ENCODE measurements at regions not wholly inside any gene's neighbourhood (a gene's known extent, or its start where the extent isn't known, plus 50 kb on each side); places are given as distances from the start of the nearest gene placed in this dataset.
A peak's percentile ranks its signal among the peaks of the same experiment; 100 is the strongest.

DNA sequence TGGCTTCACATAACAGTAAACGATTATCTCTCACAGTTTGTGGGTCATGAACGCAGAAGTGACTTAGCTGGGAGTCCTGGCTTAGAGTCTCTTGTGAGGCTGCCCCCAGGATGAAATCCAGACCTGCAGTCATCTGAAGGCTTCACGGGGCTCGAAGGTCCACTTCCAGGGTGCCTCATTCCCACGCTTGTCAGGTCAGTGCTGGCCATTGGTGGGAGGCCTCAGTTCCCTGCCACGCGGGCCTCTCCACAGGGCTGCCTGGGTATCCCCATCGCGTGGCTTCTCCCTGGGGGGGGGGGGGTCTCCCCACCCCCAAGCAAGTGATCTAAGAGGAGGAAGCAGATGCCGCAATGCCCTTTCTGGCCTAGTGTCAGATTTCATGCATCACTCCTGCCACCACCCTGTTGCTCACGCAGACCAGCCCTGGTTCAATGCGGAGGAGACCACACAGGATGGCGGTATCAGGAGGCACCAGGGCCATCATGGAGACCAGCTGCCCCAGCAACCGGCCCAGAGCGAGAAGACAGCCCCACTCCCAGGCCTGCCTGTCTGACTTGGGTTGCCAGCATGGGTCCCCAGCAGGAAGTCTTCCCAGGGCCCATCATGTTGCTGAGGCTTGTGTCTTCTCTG lies 77.3 kb upstream of the CDH5 start:
- no peak for DNase-seq

DNA sequence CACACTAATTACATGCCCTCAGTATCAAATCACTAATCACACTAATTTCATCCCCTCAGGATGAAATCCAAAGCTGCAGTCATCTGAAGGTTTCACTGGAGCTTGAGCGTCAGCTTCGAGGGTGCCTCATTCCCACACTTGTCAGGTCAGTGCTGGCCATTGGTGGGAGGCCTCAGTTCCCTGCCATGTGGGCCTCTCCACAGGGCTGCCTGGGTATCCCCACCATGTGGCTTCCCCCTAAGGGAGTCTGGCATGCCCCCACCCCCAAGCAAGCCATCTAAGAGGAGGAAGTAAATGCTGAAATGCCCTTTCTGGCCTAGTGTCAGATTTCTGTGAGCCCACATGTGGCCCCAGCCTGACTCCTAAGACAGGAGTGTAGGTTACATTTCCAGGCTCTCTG lies 78.6 kb upstream of the CDH5 start:
- no peak for DNase-seq

DNA sequence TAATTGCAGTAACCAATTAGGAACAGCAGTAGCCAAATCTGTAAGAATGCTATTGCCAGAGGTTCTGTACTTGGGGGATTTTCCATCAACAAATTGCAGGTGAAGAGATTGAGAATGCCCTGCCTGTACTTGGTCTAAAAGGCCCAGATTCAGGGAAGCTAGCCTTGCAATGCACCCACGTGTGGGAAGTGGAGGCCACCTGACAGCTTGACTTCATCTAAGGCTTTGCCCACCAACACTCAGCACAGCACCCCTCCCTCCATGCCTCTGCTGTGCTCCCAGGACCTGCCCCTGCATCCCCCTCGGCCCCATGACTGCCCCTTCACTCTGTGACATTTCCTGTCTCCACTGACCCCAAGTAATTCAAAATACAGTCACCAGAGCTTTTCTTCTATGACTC lies 79.1 kb upstream of the CDH5 start:
- DNase-seq, result no peak

DNA sequence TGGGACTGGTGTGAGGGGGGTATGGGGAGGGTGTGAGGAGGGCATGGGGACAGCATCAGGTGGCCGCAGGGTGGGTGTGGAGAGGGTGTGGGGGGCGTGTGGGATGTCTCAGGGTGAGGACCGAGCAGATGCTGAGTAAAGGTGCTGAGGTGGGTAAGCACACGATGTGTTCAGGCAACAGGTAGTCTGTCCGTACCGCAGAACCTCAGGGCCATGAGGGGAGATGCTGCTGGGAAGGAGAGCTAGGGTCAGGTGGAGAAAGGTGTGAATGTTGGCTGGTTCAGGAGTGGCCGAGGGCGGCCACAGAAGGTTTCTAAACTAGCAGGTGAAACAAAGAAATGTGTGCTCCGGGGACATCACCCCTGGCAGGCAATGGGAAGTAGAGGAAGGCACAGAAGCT lies 80.0 kb upstream of the CDH5 start:
- no peak for DNase-seq

DNA sequence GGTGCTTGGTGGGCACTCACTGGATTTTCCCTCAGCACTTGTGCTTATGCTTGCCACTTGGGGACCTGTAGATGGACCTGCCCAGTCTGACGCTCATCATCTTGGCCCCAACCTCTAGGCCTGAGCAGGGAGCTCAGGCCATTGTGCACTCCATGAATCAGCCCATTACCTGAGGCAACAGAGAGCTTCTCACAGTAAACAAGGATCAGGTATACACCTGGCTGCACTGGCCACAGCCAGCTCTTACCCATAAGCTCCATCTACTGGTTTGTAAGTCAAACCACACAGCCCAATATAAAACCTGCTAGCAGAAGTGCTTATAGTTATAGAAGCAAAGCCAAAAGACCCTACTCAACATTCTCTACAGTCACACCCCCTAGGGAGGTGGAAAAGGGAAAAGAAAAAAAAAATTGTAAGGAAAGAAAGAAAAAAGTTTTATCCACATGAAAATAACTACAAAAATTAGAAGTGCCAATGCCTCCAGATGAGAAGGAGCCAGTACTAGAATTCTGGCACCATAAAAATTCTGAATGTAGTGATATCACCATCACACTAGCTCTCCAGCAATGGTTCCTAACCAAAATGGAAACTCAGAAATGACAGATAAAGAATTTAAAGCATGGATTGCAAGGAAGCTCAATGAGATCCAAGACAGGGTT lies 87.8 kb upstream of the CDH5 start:
- no peak for DNase-seq

DNA sequence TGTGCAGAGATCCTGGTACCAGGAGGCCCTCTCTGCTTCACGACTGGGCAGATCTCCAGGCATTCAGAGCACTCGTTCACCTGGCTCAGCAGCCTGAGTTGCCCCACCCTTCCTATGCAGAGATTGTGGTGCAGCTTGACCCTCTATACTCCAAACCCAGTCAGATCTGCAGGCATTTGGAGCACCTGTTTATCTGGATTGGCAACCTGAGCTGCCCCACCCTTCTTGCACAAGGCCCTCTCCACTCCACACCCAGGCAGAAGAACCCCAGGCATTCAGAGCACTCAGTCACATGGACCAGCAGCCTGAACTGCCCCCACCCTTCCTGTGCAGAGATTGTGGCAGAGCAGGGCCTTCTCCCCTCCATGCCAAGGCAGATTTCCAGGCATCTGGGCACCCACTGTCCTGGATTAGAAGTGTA lies 88.4 kb upstream of the CDH5 start:
- DNase-seq, result no peak

DNA sequence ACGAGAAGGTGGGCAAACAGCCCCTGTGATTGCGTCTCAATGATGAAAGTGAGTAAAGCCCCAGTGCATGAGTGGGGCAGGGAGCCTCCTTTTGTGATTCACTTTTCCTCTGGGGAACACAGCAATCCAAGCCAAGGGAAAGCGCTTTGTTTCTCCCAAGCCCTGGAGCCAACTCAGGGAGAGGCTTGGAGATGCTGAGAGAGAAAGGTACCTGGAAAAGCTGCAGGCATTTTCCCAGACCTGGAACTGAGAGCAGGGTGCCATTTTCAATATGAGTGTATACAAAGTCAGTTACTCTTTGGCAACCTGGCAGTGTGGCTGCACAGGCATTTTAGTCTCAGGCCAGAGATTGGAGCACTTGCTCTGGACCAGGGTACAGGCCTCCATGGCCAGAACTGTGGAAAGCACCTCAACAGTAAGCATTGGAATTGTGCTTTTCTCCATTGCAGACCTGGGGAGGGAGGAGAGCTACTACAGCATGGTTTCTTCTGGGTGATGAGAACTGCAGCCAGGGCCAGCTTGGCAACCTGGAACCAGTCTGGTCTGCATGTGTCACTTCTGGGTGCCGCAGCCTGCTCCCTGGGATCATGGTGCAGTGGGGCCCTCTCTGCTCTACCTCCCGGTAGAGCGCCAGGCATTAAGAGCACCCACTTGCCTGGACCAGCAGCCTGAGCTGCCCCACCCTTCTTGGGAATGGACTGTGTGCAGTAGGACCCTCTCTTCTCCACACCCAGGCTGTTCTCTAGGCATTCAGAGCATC lies 89.0 kb upstream of the CDH5 start:
- DNase-seq, result no peak

DNA sequence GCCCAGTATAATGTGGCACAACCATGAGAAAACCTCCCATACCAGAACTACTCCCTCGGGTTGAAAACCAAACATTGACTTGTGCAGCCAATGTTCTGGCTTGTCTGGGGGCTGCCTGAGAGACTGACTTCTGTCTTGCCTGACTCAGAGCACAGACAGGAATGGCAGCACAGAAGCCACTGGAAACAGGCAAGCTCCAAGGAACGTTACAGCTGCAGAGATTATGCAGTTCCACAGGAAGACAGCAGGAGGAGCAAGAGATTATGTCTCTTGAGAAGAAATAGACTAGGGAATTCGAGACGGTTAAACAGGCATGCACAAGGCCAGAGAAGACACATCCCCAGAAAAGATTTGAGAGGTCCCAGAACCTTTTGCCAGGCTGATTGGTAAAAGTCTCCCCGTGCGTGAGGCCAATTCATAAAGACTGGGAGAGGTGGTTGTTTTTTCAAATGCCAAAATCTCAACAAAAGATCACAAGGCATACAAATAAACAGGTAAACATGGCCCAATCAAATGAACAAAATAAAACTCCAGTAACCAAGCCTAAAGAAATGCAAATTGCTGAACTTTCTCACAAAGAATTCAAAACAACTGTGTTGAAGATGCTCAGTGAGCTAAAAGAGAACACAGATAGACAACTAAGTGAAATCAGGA lies 90.6 kb upstream of the CDH5 start:
- DNase-seq, result no peak

DNA sequence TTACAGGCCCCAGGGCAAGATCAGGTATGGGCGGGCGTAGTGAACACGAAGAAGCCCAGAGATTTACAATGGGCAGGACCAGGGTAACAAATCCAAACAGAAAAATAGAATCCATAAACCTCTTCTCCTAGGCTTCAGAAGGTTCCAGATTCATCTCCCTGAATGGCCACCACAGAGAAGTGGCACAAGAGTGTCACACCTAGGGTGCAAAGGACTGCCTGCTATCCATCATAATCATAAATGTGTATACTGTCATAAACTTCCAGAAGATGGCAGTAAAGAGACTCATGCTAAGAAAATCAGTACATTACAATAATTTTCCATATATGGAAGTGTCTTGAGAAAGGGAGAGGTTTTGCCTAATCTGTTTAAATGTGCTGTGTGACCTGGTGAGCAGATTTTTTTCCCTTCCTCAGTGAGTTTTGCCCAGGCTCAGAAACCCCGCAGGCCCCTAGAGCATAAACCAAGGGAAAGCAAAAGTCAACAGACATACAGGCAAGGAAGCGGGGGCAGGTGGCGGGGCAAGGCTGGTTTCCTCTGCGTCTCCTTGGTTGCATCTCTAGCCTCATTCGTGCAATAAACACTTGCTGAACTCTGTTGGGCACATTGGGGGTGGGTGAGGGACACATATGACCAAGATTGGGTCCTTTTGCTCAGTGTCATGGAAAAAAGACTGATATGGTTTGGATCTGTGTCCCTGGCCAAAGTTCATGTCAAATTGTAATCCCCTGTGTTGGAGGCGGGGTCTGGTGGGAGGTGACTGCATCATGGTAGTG lies 92.0 kb upstream of the CDH5 start:
- no peak for DNase-seq

DNA sequence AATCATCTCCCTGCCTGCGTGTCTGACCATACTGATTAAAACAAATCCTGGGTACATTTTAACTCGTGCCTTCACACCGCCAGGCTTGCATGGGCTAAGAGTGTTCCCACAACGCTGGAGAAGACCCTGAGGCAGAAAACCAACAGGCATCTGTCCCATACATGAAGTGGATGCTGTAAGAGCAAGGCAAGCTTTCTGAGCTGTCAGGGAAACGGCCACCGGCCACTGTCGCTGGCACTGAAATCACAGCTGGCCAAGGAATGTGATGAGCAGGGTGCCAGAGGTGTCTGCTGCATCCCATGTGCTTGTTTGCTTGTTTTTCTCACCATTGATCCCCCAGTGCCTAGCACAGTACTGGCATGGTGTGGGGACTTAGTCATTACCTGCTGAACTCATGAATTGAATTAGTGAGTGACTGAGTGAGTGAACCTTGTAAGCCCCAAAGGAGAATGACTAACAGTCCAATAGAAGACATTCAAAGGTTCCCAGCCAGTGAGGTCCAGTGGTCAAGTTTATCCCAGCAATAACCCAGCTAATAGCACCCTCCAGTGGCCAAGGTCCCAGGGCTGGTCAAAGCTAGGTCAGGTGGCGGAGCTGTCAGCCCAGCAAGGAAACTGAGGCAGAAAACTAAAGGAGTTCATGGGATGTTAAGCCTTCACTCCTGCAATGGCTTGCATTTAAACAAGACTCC lies 92.7 kb upstream of the CDH5 start:
- no peak for DNase-seq

DNA sequence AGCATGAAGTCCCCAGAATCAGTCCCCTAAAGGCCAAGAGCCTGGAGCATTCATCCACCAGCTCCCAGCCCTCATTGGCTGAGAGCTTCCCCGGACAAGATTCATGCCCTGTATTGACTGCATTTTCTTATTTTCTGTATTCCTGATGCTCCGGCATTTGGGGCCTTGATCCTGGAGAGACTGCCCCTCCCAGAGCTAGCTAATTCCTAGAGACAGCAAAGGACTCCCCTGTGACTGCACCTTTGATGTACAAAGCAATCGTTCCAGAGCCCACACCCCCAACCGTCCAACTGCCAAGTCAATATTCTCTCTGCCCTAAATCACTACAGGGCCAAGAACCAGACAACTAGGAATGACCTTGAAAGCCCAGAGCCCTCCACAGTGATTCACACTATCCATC lies 93.4 kb upstream of the CDH5 start:
- DNase-seq, result no peak

DNA sequence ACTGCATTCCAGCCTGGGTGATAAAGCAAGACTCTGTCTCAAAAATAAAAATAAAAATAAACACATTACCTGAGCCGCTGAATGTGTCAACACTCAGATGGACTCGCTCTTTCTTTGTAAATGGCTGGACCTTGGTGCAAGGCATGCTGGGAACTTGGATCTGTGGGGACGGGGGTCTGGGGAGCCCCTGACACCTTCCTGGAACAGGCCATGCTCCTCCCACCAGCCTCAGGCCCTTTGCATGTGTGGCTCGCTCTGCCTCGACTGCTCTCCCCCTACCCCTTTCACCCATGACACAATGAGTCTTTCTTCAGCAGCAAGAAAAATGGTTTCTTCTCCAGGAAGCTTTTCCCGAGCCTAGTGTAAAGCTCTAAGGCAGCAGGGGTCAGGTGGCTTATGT lies 94.0 kb upstream of the CDH5 start:
- DNase-seq, result no peak

DNA sequence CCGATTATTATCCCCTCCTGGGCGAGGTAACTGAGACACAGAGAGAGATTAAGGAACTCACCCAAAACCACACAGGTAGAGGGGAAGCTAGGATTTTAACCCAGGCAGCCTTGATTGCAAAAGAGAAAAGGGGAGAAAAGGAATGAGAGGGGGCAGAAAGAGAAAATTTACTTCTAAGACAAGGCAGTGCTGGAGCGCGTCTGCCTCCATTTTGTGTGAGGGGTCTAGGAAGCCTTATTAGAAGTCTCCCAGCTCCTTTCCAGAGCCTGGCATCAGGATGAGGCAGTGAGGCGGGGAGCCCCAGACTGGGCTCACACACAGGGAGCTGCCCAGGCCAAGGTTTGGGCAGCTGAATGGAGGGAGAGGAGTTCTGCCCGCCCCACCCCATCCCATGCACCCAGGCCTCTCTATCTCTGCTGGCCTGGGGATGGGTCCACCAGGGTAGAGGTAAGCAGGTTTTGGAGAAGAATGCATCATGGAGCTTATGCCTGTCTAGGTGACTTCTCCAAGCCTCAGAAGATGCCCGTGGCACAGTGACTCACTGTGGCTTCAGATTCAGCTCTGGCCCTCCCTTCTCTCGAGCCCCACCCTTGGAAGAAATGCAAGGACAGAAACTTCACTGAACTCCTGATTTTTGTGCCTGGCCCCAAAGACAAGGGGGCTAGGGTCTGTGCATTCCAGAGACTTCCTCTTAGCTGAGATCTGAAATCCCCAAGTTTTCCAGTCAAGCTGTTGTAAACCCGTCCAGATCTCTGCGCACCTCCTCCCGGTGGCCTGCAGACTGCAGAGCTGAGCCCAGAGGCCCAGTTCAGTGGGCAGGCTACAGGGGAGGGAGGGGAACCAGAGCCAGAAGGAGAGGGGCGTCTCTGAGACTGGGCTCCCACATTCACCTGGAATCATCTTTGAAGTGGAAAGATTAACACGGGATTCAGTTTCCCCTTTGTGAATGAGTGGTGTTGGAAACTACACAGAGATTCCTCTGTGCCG lies 95.1 kb upstream of the CDH5 start:
- DNase-seq, result no peak

DNA sequence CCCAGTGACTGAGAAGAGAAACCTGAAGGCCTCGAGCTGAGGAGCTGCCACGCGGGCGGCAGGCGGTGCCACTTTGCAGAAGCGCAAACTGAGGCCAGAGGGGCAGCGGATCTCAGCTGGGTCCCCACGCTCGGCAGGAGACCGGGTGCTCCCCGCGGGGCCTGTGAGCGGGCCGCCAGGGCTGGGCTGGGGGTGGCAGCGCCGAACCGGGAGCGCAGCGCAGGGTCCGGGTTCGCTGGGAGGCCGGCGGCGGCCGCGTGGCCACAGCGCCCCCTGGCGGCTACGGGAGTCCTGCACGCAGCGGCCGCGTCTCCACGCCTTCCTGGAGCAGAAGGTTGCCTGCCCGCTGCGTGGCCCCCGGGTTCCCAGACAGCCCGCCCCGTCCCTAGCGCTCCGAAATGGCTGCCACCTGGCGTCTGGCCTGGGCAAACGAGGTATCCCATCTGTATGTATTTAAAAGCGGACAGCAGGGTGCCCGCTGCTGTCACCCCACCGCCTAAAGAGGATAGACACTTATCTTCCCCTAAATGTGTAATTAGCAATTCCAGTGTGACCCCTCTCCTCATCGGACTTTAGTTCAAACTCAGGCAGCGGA lies 96.1 kb upstream of the CDH5 start:
- peak; percentile 24 to 65 for DNase-seq

DNA sequence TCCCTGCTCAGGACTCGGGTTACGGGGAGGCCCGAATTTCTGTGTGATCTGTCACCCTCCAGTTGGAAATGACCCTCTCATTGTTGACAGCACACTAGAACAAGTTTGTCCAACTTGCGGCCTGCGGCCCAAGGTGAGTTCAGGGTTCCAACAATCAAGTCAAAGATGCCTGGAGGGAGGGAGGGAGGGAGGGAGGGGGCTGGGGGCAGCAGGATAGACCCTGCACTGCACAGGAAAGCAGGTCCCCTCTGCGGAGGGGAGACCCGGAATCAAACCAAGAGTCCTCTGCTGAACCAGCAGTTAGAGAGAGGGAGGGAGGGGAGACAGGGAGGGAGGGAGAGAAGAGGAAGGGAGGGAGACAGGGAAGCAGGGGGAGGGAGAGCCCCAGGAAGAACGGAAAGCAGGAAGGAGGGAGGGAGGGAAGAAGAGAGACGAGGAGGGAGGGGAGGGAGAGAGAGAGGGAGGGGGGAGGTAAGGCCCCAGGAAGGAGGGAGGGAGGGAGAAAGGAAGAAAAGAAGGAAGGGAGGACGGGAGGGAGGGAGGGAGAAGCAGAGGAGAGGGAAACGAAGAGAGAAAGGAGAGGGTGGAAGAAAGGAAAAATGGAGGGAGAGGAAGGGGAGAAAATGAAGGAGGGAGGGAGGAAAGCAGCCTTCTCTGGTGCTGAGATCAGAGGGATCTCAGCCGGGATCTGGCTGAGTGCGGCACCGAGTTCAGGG lies 96.7 kb upstream of the CDH5 start:
- DNase-seq, result no peak

DNA sequence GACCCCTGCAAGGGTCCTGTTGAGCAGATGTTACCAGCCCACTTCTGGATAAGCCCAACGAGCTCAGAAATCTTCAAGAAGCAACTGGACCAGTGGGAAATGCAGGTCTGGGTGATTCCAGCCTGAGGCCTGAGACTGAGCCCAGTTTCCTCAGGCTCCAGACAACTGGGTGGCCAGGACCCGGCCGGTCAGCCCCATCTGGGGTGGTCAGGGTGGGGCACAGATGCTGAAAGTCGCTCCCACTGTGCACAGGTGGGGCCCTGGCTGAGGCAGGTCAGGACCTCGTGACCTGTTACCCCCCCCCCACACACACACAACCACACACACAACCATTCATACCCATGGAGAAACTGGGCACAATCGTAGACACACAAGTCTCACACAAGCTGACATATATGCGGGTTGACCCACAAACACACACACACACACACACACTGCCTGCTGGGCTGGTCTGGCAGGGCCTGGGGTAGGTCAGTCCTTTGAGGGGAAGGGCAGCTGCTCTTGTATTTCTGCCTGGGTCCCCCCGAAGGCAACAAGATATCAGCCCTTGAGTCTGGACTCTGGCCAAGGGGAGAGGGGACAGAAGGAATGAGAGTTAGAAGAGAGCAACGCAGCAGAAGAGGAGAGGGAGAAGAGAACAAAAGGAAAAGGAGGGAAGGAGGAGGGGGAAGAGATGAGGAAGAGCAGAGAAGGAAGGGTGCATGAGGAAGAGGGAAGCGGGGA lies 99.0 kb upstream of the CDH5 start:
- no peak for DNase-seq

DNA sequence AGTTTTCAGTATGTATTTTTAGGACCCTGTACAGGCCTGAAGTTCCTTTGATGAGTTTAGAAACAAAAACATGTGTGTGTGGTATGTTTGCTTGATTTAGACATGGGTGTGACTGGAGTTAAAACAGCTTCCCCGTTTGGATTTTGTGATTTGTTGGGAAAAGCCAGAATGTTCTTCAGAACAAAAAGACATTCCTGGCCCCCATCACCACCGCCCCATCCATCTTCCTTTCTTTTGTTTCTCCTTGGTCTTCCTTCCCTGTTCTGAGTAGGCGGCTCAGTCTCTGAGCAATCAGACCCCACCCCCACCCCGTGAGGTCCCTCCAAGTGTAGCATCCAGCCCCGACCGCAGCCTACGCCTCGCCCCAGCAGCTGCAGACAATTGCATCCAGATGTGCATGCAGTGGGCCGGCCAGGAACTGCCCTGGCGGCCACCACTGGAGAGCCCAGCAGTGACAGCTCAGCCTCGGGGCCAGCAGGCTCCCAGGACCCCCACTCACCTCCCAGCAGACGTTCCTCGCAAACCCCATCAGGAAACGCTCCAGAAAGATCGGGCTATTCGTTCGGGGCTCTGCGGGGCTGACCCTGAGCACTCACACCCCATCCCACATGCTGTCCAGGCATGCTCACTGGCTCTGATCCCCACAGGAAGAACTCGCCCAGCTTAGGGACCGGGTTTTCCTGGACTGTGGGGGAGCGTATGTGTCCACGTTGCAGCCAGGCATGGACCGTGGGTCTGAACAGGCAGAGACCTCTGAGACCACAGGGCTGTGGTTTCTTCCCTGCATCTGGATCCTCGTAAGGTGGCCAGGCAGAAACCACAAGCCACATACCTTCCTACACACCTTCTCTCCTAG lies 99.8 kb upstream of the CDH5 start:
- no peak for DNase-seq

DNA sequence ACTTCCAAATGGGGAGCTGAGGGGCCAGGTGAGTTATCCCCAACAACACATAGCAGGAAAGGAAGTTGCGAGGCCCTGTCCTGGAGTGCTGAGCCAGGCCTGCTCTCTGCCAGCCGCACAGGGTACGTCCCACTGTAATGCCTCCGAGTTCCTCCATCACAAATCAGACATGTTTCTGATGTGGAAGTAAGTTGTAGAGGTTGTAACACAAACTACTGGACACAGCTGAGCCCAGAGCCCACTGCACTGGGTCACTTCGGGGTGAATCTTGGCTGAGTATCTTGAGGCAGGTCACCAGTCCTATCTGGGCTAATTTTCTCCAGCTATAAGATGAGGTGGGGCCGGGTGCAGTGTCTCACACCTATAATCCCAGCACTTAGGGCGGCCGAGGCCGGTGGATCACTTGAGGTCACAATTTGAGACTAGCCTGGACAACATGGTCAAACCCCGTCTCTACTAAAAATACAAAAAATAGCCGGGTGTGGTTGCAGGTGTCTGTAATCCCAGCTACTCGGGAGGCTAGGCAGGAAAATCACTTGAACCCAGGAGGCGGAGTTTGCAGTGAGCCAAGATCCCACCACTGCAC lies 100.8 kb upstream of the CDH5 start:
- DNase-seq, result no peak

Measured in stimulated activated CD4-positive, alpha-beta T cell treated with anti-CD3 and anti-CD28 coated beads, Interleukin-4, amount 100 ng/mL, for 4 hours (primary cell).